HepG2 (cell line): ENCODE measurements at regions not wholly inside any gene's neighbourhood (a gene's known extent, or its start where the extent isn't known, plus 50 kb on each side); places are given as distances from the start of the nearest gene placed in this dataset.

Source experiments
- ATAD3A ChIP-seq: sonication (generic); formaldehyde crosslinking; IDR thresholded peaks from 2 replicates; pipeline ENCODE4 v1.4.0; 2020; ENCODE audit warnings: missing genetic modification reagents
- CENPT ChIP-seq: sonication (generic); formaldehyde crosslinking; IDR thresholded peaks from 2 replicates; pipeline ENCODE4 v1.8.0; 2022; ENCODE audit warnings: low read depth, mild to moderate bottlenecking, moderate library complexity, missing genetic modification reagents
- MAZ ChIP-seq, 2 experiments: sonication (generic) in 1 of 2; formaldehyde crosslinking in 1 of 2; IDR thresholded peaks; 2 replicates each; pipeline versions ENCODE4 v1.5.0 to v1.6.1; 2012 to 2020; ENCODE audit warnings: low read depth in 2 of 2, mild to moderate bottlenecking in 2 of 2, borderline replicate concordance in 1 of 2, improper control_type of control experiment in 1 of 2, low read length in 1 of 2, missing genetic modification reagents in 1 of 2, moderate library complexity in 1 of 2
- NFYC ChIP-seq: IDR thresholded peaks from 2 replicates; pipeline ENCODE4 v1.6.1; 2016; ENCODE audit warnings: missing genetic modification reagents, missing compliant biosample characterization
- NPAS2 ChIP-seq: sonication (generic); formaldehyde crosslinking; IDR thresholded peaks from 2 replicates; pipeline ENCODE4 v1.8.0; 2022; ENCODE audit warnings: mild to moderate bottlenecking, missing genetic modification reagents, borderline replicate concordance
- PRDM10 ChIP-seq: sonication (generic); formaldehyde crosslinking; IDR thresholded peaks from 2 replicates; pipeline ENCODE4 v1.4.0; 2020; ENCODE audit warnings: low read depth, missing genetic modification reagents
- ZNF121 ChIP-seq: sonication (generic); formaldehyde crosslinking; IDR thresholded peaks from 2 replicates; pipeline ENCODE4 v1.5.0; 2020; ENCODE audit warnings: mild to moderate bottlenecking, missing genetic modification reagents
- ZNF430 ChIP-seq: sonication (generic); formaldehyde crosslinking; IDR thresholded peaks from 2 replicates; pipeline ENCODE4 v1.9.0; 2021; ENCODE audit warnings: mild to moderate bottlenecking, missing genetic modification reagents
- ZNF513 ChIP-seq: sonication (generic); formaldehyde crosslinking; conservative IDR thresholded peaks from 2 replicates; pipeline ENCODE4 v1.5.0; 2020; ENCODE audit warnings: missing genetic modification reagents

GRCh38 chr21:17048974-17049373 is 463.9 kb upstream of the CXADR start (continued):
- no peak for TF ChIP-seq MAZ (IDR thresholded peaks at IDR 0.05; ENCODE audit: borderline replicate concordance, low read depth, low read length)
- no peak for TF ChIP-seq MAZ (CRISPR knock-in tag; IDR thresholded peaks at IDR 0.05; ENCODE audit: low read depth)
- no peak for TF ChIP-seq ZNF121 (CRISPR knock-in tag)
- no peak for TF ChIP-seq NFYC (CRISPR knock-in tag)
- TF ChIP-seq CENPT (CRISPR knock-in tag), result no peak
- TF ChIP-seq ZNF430 (CRISPR knock-in tag), result no peak
- TF ChIP-seq NPAS2 (CRISPR knock-in tag), result no peak
- no peak for TF ChIP-seq ZNF513
- no peak for TF ChIP-seq ATAD3A (CRISPR knock-in tag)
- no peak for TF ChIP-seq PRDM10
